NOMO-1 treated with DMSO at 0.1 percent for 48 hours (cell line): ENCODE measurements at regions not wholly inside any gene's neighbourhood (a gene's known extent, or its start where the extent isn't known, plus 50 kb on each side); places are given as distances from the start of the nearest gene placed in this dataset.
"Not testable (repeated sequence)": the region's sequence is repeated elsewhere in the genome, so short reads cannot be mapped to it uniquely, and the experiment has no call there.

ENCODE experiments used
- DNase-seq: peaks from one replicate; lab custom pipeline; 2025; ENCODE audit not compliant: unreplicated experiment; lab: John Stamatoyannopoulos, UW

GRCh38 chr5:121086671-121087070 is 622.6 kb downstream of the PRR16 start:
- no peak for DNase-seq

GRCh38 chr5:121087560-121087959 is 623.5 kb downstream of the PRR16 start:
- DNase-seq = no peak

- DNase-seq = no peak
These were observed 624.2 kb downstream of the PRR16 start for GRCh38 chr5:121088341-121088740.

- DNase-seq = no peak
These were observed 626.7 kb downstream of the PRR16 start for GRCh38 chr5:121090822-121091221.

- no peak for DNase-seq
These were observed 636.8 kb downstream of the PRR16 start for GRCh38 chr5:121100931-121101330.

- no peak for DNase-seq
These were observed 641.8 kb downstream of the PRR16 start for GRCh38 chr5:121105921-121106320.

GRCh38 chr5:121106721-121107690 is 642.9 kb downstream of the PRR16 start:
- not testable (repeated sequence) for DNase-seq

GRCh38 chr5:121108725-121109124 is 644.6 kb downstream of the PRR16 start:
- DNase-seq = no peak

- DNase-seq = no peak
These were observed 645.7 kb downstream of the PRR16 start for GRCh38 chr5:121109817-121110216.

- no peak for DNase-seq
These were observed 657.7 kb downstream of the PRR16 start for GRCh38 chr5:121121786-121122185.

- no peak for DNase-seq
These were observed 674.4 kb downstream of the PRR16 start for GRCh38 chr5:121138495-121138907.

- DNase-seq = no peak
These were observed 674.9 kb downstream of the PRR16 start for GRCh38 chr5:121138952-121139351.

GRCh38 chr5:121144764-121145163 is 680.7 kb downstream of the PRR16 start:
- no peak for DNase-seq

- no peak for DNase-seq
These were observed 687.4 kb downstream of the PRR16 start for GRCh38 chr5:121151534-121151933.

GRCh38 chr5:121152411-121152810 is 688.3 kb downstream of the PRR16 start:
- no peak for DNase-seq

- no peak for DNase-seq
These were observed 692.5 kb downstream of the PRR16 start for GRCh38 chr5:121156565-121156964.

GRCh38 chr5:121158451-121158850 is 693.2 kb upstream of the FTMT start:
- DNase-seq = no peak

- no peak for DNase-seq
These were observed 691.1 kb upstream of the FTMT start for GRCh38 chr5:121160591-121160990.

GRCh38 chr5:121164632-121165031 is 687.0 kb upstream of the FTMT start:
- peak; percentile 68 for DNase-seq

GRCh38 chr5:121171361-121171760 is 680.3 kb upstream of the FTMT start:
- no peak for DNase-seq

GRCh38 chr5:121171834-121172233 is 679.8 kb upstream of the FTMT start:
- no peak for DNase-seq

- DNase-seq = no peak
These were observed 677.3 kb upstream of the FTMT start for GRCh38 chr5:121174351-121174750.

GRCh38 chr5:121175986-121176385 is 675.7 kb upstream of the FTMT start:
- no peak for DNase-seq
